GM19452 (cell line): ENCODE measurements at regions not wholly inside any gene's neighbourhood (a gene's known extent, or its start where the extent isn't known, plus 50 kb on each side); places are given as distances from the start of the nearest gene placed in this dataset.

Source experiments
- ATAC-seq: cut with Tn5 transposase; IDR thresholded peaks from one replicate; pipeline ENCODE4 v1.9.1; 2021; ENCODE audit not compliant: unreplicated experiment

GRCh38 chr18:59760212-59760611, 63.0 kb upstream of the CCBE1 start:
- no peak for ATAC-seq

- no peak for ATAC-seq
Observed at GRCh38 chr18:59758837-59759236, 61.6 kb upstream of the CCBE1 start.

GRCh38 chr18:59758106-59758505, 60.9 kb upstream of the CCBE1 start:
- no peak for ATAC-seq

- ATAC-seq: no peak
Observed at GRCh38 chr18:59752666-59753065, 55.4 kb upstream of the CCBE1 start.

GRCh38 chr18:59751186-59751585, 54.0 kb upstream of the CCBE1 start:
- ATAC-seq: no peak

GRCh38 chr18:59748628-59749360, 51.6 kb upstream of the CCBE1 start:
- no peak for ATAC-seq
